ENCODE measurements at regions not wholly inside any gene's neighbourhood (a gene's known extent, or its start where the extent isn't known, plus 50 kb on each side); places are given as distances from the start of the nearest gene placed in this dataset.

GRCh38 chr13:104295537-104295936, 1229.3 kb upstream of the SLC10A2 start:
- no peak for TF ChIP-seq CTCF (IDR thresholded peaks at IDR 0.05; ENCODE audit: insufficient read depth, low read depth, low read length)
- no peak for DNase-seq (ENCODE audit: low read depth)
- no peaks in the 10 kb centered on the region for H3K36me3 ChIP-seq (ENCODE audit: control insufficient read depth, insufficient read depth, low read length)
- no peak overlapping the region for H3K4me3 ChIP-seq (ENCODE audit: low read depth, low read length)
- ChIA-PET POLR2A (no interaction called here), CTCF (no interaction called here)
- no peaks in the 10 kb centered on the region for H3K27me3 ChIP-seq (ENCODE audit: control insufficient read depth, insufficient read depth, low read length)

- H3K4me3 ChIP-seq (ENCODE audit: low read depth, low read length): no peak overlapping the region
- ChIA-PET CTCF (no interaction called here), POLR2A (no interaction called here)
- TF ChIP-seq CTCF (IDR thresholded peaks at IDR 0.05; ENCODE audit: insufficient read depth, low read depth, low read length): no peak
- DNase-seq (ENCODE audit: low read depth): no peak
- H3K36me3 ChIP-seq (ENCODE audit: control insufficient read depth, insufficient read depth, low read length): no peaks in the 10 kb centered on the region
- H3K27me3 ChIP-seq (ENCODE audit: control insufficient read depth, insufficient read depth, low read length): no peaks in the 10 kb centered on the region
Measured at GRCh38 chr13:104289400-104289799, 1223.2 kb upstream of the SLC10A2 start.

- ChIA-PET POLR2A (no interaction called here), CTCF (no interaction called here)
- DNase-seq (ENCODE audit: low read depth): no peak
- no peak for TF ChIP-seq CTCF (IDR thresholded peaks at IDR 0.05; ENCODE audit: insufficient read depth, low read depth, low read length)
- no peaks in the 10 kb centered on the region for H3K36me3 ChIP-seq (ENCODE audit: control insufficient read depth, insufficient read depth, low read length)
- H3K4me3 ChIP-seq (ENCODE audit: low read depth, low read length): no peak overlapping the region
- no peaks in the 10 kb centered on the region for H3K27me3 ChIP-seq (ENCODE audit: control insufficient read depth, insufficient read depth, low read length)
Measured at GRCh38 chr13:104288496-104288895, 1222.3 kb upstream of the SLC10A2 start.

- ChIA-PET POLR2A (no interaction called here), CTCF (no interaction called here)
- no peak for DNase-seq (ENCODE audit: low read depth)
- Histone ChIP-seq H3K27me3 (ENCODE audit: control insufficient read depth, insufficient read depth, low read length) (no peaks in the 10 kb centered on the region), H3K36me3 (ENCODE audit: control insufficient read depth, insufficient read depth, low read length) (no peaks in the 10 kb centered on the region), H3K4me3 (ENCODE audit: low read depth, low read length) (no peak overlapping the region)
- no peak for TF ChIP-seq CTCF (IDR thresholded peaks at IDR 0.05; ENCODE audit: insufficient read depth, low read depth, low read length)
Measured at GRCh38 chr13:104286566-104287290, 1220.5 kb upstream of the SLC10A2 start.

- TF ChIP-seq CTCF (IDR thresholded peaks at IDR 0.05; ENCODE audit: insufficient read depth, low read depth, low read length): no peak
- Histone ChIP-seq H3K27me3 (ENCODE audit: control insufficient read depth, insufficient read depth, low read length) (no peaks in the 10 kb centered on the region), H3K36me3 (ENCODE audit: control insufficient read depth, insufficient read depth, low read length) (no peaks in the 10 kb centered on the region), H3K4me3 (ENCODE audit: low read depth, low read length) (no peak overlapping the region)
- POLR2A ChIA-PET: no interaction called here
- no peak for DNase-seq (ENCODE audit: low read depth)
- CTCF ChIA-PET: interaction anchor here (0.6 kb wide), 1 partner anchor 759 kb away, joined by 3 read pairs; no protein-coding TSS in a partner anchor
Measured at GRCh38 chr13:104281910-104282309, 1215.7 kb upstream of the SLC10A2 start.

All from BJ (cell line).